Uterus (tissue), 3 donors: ENCODE measurements at regions not wholly inside any gene's neighbourhood (a gene's known extent, or its start where the extent isn't known, plus 50 kb on each side); places are given as distances from the start of the nearest gene placed in this dataset.

Source experiments
- DNase-seq, 2 donors: peaks; one replicate each; pipeline ENCODE4 v3.0.0-alpha.2; 2019 to 2020
- H3K27ac ChIP-seq, 2 donors: fragments of 200-600 bp; sonication (generic); 1 replicate in 1 of 2; 2 replicates in 1 of 2; pipeline ENCODE4 v1.5.1; 2016 to 2018
- H3K27me3 ChIP-seq, 2 donors: fragments of 200-600 bp; sonication (generic); one replicate each; pipeline ENCODE4 v1.5.1; 2018 to 2019; ENCODE audit warnings: control low read depth in 1 of 2
- H3K36me3 ChIP-seq, 2 donors: fragments of 200-600 bp; sonication (generic); one replicate each; pipeline ENCODE4 v1.5.1; 2019; ENCODE audit warnings: control low read depth in 1 of 2
- H3K4me1 ChIP-seq, 2 donors: fragments of 200-600 bp; sonication (generic); one replicate each; pipeline ENCODE4 v1.5.1; 2018 to 2019; ENCODE audit warnings: control low read depth in 1 of 2
- H3K4me3 ChIP-seq, 2 donors: fragments of 200-600 bp; sonication (generic); 1 replicate in 1 of 2; 2 replicates in 1 of 2; pipeline ENCODE4 v1.5.1; 2018 to 2019; ENCODE audit warnings: mild to moderate bottlenecking in 1 of 2
- H3K9me3 ChIP-seq, 2 donors: fragments of 200-600 bp; sonication (generic); one replicate each; pipeline ENCODE4 v1.5.1; 2019; ENCODE audit warnings: control low read depth in 1 of 2
- POLR2A ChIP-seq, 2 donors: fragments of 450-650 bp; IDR thresholded peaks; one replicate each; pipeline ENCODE4 v1.6.1; 2016; ENCODE audit warnings: antibody characterized with exemption in 2 of 2, mild to moderate bottlenecking in 1 of 2, moderate library complexity in 1 of 2
- intact Hi-C: fragments of 100-400 bp; cut with DNase I; formaldehyde crosslinking; loops from one replicate; pipeline ENCODE4 v1.15.1; 2023; ENCODE audit warnings: low total_unique reads
- TF ChIP-seq, protein P1 (sequence below), 4 experiments: fragments of 200-600 bp in 2 of 4; fragments of 450-650 bp in 2 of 4; sonication (generic) in 2 of 4; IDR thresholded peaks; one replicate each; pipeline ENCODE4 v1.5.1; 2016 to 2019; ENCODE audit warnings: antibody characterized with exemption in 4 of 4, mild to moderate bottlenecking in 2 of 4, moderate library complexity in 1 of 4
- donor health status: DM: yes; HTN: yes; CAD: no.

DNA sequence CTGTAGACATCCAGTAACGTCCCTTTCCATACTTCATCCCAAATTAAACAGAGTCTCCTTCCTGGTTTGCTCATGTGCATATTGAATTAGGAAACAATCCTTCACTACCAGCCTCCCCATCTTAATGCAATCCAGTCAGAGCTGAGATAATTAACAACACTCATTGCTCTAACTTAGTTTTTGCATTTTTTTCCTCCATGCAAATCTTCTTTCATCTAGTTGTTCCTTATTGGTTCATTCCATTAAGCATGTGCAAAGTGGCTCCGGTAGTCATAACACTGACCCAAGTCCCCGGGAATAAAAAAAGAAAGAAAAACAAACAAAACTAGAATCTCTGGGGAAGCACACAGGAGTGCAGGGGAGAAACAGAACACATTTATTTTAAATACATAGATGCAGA is 1176.1 kb downstream of the GATA3 start:
- TF ChIP-seq, protein P1, sequence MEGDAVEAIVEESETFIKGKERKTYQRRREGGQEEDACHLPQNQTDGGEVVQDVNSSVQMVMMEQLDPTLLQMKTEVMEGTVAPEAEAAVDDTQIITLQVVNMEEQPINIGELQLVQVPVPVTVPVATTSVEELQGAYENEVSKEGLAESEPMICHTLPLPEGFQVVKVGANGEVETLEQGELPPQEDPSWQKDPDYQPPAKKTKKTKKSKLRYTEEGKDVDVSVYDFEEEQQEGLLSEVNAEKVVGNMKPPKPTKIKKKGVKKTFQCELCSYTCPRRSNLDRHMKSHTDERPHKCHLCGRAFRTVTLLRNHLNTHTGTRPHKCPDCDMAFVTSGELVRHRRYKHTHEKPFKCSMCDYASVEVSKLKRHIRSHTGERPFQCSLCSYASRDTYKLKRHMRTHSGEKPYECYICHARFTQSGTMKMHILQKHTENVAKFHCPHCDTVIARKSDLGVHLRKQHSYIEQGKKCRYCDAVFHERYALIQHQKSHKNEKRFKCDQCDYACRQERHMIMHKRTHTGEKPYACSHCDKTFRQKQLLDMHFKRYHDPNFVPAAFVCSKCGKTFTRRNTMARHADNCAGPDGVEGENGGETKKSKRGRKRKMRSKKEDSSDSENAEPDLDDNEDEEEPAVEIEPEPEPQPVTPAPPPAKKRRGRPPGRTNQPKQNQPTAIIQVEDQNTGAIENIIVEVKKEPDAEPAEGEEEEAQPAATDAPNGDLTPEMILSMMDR (IDR thresholded peaks at IDR 0.05) = no peak
- no peak for TF ChIP-seq POLR2A (IDR thresholded peaks at IDR 0.05)
- no peak overlapping the region for H3K4me3 ChIP-seq
- no peak for DNase-seq

DNA sequence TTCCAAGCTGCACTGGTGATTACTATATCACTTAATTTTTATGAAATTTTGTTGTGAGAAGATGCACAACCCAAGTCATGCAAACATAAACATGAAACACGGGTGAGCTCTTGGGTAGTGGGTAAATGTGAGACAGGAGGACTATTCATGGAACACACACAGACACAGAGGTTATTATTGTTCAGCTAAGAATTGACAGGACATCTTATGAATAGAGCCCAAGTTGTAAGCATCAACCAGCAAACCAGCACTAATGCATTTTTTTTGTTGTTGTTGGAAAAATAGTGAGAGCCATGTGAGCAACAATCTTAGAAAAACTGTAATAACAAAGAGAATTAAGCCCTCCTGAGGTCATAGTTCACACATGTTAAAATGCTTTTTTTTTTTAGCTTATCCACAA is 1179.7 kb downstream of the GATA3 start:
- no peaks in the 10 kb centered on the region for H3K9me3 ChIP-seq
- TF ChIP-seq, protein P1 (IDR thresholded peaks at IDR 0.05) = no peak
- no peak for TF ChIP-seq POLR2A (IDR thresholded peaks at IDR 0.05)
- no peaks in the 10 kb centered on the region for H3K36me3 ChIP-seq
- no peaks in the 10 kb centered on the region for H3K4me1 ChIP-seq
- no peak overlapping the region for H3K27ac ChIP-seq
- DNase-seq = no peak
- no peaks in the 10 kb centered on the region for H3K27me3 ChIP-seq
- H3K4me3 ChIP-seq = no peak overlapping the region
- intact Hi-C loops = no loop called here

More for the DNA sequence above, 1176.1 kb downstream of the GATA3 start:
- H3K9me3 ChIP-seq = no peaks in the 10 kb centered on the region
- no peaks in the 10 kb centered on the region for H3K36me3 ChIP-seq
- H3K27me3 ChIP-seq = no peaks in the 10 kb centered on the region
- no peaks in the 10 kb centered on the region for H3K4me1 ChIP-seq
- intact Hi-C loops = no loop called here
- no peak overlapping the region for H3K27ac ChIP-seq

DNA sequence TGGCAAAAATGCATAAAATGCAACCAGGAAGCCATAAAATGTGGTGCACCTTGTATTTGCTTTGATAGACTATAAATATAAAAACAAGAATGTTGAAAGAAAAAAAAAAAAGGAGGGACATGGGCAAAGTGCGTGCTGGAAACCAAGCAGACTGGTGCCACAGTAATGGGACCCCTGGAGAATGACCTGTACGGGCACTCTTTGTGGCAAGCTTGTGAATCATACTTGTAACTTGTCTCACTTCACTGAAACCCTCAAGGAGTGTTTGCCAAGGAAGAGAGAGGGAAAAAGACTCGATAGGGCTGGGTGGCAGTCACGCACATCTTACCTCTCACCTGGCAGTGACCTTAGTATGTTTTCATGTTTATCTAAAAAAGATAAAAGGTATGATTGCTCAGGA is 1183.6 kb downstream of the GATA3 start:
- H3K27me3 ChIP-seq = no peaks in the 10 kb centered on the region
- no peak for TF ChIP-seq POLR2A (IDR thresholded peaks at IDR 0.05)
- H3K9me3 ChIP-seq = no peaks in the 10 kb centered on the region
- no peaks in the 10 kb centered on the region for H3K36me3 ChIP-seq
- no peak overlapping the region for H3K4me3 ChIP-seq
- no peak overlapping the region for H3K27ac ChIP-seq
- intact Hi-C loops = no loop called here
- no peaks in the 10 kb centered on the region for H3K4me1 ChIP-seq
- no peak for DNase-seq

DNA sequence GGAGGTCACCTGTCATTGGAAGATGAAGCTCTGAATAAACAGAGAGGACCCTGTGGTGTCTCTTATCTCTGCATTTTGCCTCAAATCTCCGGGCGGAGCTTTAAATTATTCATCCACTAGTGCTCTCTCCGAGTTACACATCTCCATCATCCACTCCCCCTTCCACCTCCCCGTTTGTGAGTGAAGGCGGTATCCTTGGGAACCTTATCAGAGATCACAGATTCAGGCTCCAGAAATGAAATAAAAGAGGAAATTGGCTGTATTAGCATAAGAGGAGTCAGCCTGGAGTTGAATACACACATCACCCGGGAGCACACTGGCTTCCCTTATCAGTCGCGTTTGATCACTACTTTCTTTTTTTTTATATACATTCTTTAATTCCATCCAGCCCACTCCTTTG is 1184.8 kb downstream of the GATA3 start:
- TF ChIP-seq POLR2A (IDR thresholded peaks at IDR 0.05) = no peak
- TF ChIP-seq, protein P1 (IDR thresholded peaks at IDR 0.05) = no peak
- H3K27me3 ChIP-seq = no peaks in the 10 kb centered on the region
- H3K27ac ChIP-seq = no peak overlapping the region
- H3K36me3 ChIP-seq = no peaks in the 10 kb centered on the region
- H3K9me3 ChIP-seq = no peaks in the 10 kb centered on the region
- H3K4me1 ChIP-seq = no peaks in the 10 kb centered on the region
- H3K4me3 ChIP-seq = no peak overlapping the region
- DNase-seq = no peak
- intact Hi-C loops = no loop called here

DNA sequence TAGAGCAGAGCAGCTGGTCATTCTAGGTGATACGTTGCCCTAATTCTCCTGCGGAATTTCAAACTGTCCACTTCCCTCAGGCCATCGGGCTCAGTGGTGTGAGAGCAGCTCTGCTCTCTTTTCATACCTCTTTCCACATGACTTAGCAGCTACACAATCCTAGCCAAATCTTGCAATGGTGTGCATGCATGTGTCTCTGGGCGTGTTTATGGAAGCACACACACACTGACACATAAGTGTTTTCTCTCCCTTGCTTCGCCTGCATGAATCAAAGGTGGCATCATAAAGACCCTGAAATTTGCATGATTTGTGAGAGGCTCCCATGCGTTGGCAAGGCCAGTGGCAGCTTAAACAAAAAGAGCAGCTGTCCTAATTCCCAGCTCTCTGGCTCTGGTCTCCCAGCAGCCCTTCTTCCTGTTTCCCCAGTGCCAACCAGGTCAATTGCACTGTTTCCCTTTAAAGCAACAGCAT is 1189.5 kb downstream of the GATA3 start:
- no peaks in the 10 kb centered on the region for H3K9me3 ChIP-seq
- intact Hi-C loops = no loop called here
- H3K4me3 ChIP-seq = no peak overlapping the region
- H3K4me1 ChIP-seq = no peaks in the 10 kb centered on the region
- DNase-seq = no peak
- H3K36me3 ChIP-seq = no peaks in the 10 kb centered on the region
- no peaks in the 10 kb centered on the region for H3K27me3 ChIP-seq
- TF ChIP-seq POLR2A (IDR thresholded peaks at IDR 0.05) = no peak
- TF ChIP-seq, protein P1 (IDR thresholded peaks at IDR 0.05) = no peak
- no peak overlapping the region for H3K27ac ChIP-seq

DNA sequence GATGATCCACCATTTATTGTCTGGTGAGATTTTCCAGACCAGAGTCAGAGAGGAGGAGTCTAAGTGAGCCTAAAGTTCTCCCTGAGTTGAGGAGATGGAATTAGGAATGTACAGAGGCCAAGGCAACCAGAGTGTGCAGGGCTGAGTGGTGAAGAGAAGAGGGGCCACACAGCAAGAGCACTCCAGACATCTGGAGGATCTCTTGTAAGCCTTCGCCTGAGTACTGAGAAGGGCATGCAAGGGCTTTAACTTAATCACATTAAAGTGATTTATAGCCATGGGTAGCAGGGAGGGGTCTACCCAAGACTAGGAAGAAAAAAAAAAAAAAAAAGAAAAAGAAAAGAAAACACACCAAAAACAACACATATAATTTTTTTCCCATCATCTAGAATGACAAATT is 1190.4 kb downstream of the GATA3 start:
- Histone ChIP-seq H3K9me3 (no peaks in the 10 kb centered on the region), H3K4me3 (no peak overlapping the region), H3K4me1 (no peaks in the 10 kb centered on the region), H3K27me3 (no peaks in the 10 kb centered on the region), H3K27ac (no peak overlapping the region), H3K36me3 (no peaks in the 10 kb centered on the region)
- intact Hi-C loops = no loop called here
- DNase-seq = no peak
- TF ChIP-seq POLR2A (IDR thresholded peaks at IDR 0.05) = no peak
- TF ChIP-seq, protein P1 (IDR thresholded peaks at IDR 0.05) = no peak
